Activated CD8-positive, alpha-beta memory T cell treated with anti-CD3 and anti-CD28 coated beads, Interleukin-2, amount 10 ng/mL, durations not matched to agents 7 days and 5 days (primary cell): ENCODE measurements at regions not wholly inside any gene's neighbourhood (a gene's known extent, or its start where the extent isn't known, plus 50 kb on each side); places are given as distances from the start of the nearest gene placed in this dataset.

Experiments used
- ATAC-seq: fragments of 150-1000 bp; cut with Tn5 transposase; one replicate; pipeline ENCODE4 v1.10.0; 2021; ENCODE audit warnings: moderate library complexity
- CTCF ChIA-PET: fragments of 350-600 bp; sonication (Branson Sonifier 250); formaldehyde crosslinking; loops from one replicate; lab custom pipeline; 2021; ENCODE audit warnings: antibody characterized with exemption; lab: Charles Lee
- DNase-seq: peaks from one replicate; pipeline ENCODE4 v3.0.0-alpha.2; 2020
- H3K27ac Mint-ChIP-seq: one replicate; pipeline ENCODE4 v1.8.0; 2021; ENCODE audit warnings: mild to moderate bottlenecking, mixed read lengths
- H3K27me3 Mint-ChIP-seq: one replicate; pipeline ENCODE4 v1.8.0; 2021; ENCODE audit warnings: mixed read lengths
- H3K36me3 Mint-ChIP-seq: one replicate; pipeline ENCODE4 v1.8.0; 2021; ENCODE audit warnings: mild to moderate bottlenecking, mixed read lengths
- H3K4me1 Mint-ChIP-seq: one replicate; pipeline ENCODE4 v1.8.0; 2021; ENCODE audit warnings: mixed read lengths
- H3K4me3 Mint-ChIP-seq: one replicate; pipeline ENCODE4 v1.8.0; 2021; ENCODE audit warnings: mild to moderate bottlenecking, moderate library complexity, mixed read lengths
- H3K9me3 Mint-ChIP-seq: one replicate; pipeline ENCODE4 v1.8.0; 2022; ENCODE audit warnings: low read depth, mixed read lengths

DNA sequence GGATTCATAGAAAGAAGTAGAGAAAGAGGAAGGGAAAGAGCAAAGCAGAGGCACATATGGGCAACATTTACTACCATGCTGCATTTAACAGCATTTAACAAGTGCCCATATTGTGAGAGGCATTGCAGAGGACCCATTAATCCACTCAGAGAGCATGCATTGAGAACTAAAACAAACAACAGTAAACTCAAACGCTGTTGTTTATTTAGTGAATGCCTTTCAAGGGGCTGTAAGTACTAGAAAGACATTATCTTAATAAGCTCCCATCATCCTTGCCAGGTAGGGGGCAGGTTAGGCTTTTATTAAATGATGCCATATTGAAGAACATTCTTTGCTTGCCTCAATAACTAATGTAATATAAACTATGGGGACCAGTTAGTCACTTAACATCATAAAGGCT is 254.3 kb upstream of the DAB1 start:
- H3K4me3 Mint-ChIP-seq = no peak overlapping the region
- no peak for DNase-seq
- H3K4me1 Mint-ChIP-seq = no peaks in the 10 kb centered on the region
- CTCF ChIA-PET = no interaction called here
- H3K27me3 Mint-ChIP-seq = no peaks in the 10 kb centered on the region
- H3K9me3 Mint-ChIP-seq = peaks cover 2% of the 10 kb centered on the region
- no peak for ATAC-seq
- H3K36me3 Mint-ChIP-seq = no peaks in the 10 kb centered on the region
- H3K27ac Mint-ChIP-seq = no peak overlapping the region

DNA sequence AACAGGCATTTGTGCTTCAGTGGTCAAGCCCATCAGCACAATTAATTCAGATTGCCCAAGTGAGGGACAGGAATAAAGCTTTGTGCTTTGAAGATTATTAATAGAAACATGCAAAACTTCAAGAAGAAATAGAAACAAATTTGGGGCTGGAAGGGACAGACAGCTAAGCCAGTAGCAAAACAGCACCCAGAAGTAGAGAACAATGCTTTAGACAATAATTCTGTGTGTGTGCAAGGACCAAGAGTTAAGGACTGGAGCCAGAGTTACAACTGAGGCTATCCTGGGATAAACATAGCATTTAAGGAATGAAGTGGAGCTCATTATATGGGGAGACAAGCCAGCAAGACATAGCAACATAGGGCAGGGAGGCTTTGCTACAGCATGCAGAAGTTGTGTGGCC is 251.9 kb upstream of the DAB1 start:
- peaks cover 2% of the 10 kb centered on the region for H3K9me3 Mint-ChIP-seq
- ATAC-seq (no peak), DNase-seq (no peak)
- no peak overlapping the region for H3K27ac Mint-ChIP-seq
- H3K4me1 Mint-ChIP-seq = no peaks in the 10 kb centered on the region
- H3K36me3 Mint-ChIP-seq = no peaks in the 10 kb centered on the region
- CTCF ChIA-PET = no interaction called here
- H3K27me3 Mint-ChIP-seq = no peaks in the 10 kb centered on the region
- no peak overlapping the region for H3K4me3 Mint-ChIP-seq

DNA sequence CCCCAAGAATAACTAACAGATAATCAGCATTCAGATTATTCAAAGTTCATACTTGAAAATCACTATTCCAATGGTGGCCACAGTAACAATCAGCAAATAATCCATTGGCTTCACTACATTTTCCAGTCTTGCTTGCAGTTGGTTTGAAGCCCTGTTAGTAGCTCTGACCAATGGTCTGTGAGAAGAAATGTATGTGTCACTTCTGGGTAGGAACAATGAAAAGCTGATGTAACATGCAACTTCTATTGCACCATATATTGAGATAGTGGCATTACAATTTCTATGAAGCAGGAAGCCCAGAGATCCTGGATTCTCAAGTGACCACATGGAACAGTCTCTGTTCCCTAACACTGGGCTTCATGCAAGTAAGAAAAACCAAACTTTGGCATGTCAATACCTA is 250.9 kb upstream of the DAB1 start:
- Mint-ChIP-seq H3K27me3 (no peaks in the 10 kb centered on the region), H3K4me1 (no peaks in the 10 kb centered on the region), H3K36me3 (no peaks in the 10 kb centered on the region), H3K27ac (no peak overlapping the region), H3K4me3 (no peak overlapping the region), H3K9me3 (peaks cover 2% of the 10 kb centered on the region)
- CTCF ChIA-PET = no interaction called here
- ATAC-seq (no peak), DNase-seq (no peak)

DNA sequence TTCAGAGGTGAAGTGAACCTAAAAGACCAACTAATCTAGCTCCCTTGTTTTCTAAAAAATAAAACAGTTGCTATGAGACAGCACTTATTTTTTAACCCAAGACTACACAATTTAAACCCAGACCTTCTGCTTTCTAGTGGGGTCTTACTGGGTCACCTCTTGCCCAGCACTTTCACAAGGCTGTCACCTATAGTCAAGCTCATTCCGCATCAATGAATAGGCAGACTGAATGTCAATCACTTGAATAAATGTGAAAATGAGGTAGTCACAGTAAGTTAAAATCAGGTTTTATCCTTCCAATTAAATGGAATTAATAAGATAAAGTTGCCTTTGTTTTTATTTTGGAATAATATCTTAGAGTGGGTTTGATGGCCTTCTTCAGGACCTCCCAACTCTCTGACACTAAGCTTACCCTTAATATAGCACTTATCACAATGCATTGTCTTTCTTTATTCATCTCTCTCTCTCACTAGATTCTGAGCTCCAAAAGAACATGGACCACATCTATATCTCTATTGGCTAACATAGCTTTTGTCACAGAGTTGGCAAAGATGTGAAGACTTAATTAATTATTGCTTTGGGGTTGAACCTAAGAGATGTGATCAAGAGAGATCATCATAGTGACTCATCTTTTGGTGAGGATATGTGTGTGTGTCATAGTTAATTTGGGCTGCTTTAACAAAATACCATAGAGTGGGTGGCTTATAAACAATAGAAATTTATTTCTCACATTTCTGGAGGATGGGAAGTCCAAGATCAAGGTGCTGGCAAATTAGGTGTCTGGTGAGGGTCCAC is 248.7 kb upstream of the DAB1 start:
- Mint-ChIP-seq H3K36me3 (no peaks in the 10 kb centered on the region), H3K4me1 (no peaks in the 10 kb centered on the region), H3K27ac (no peak overlapping the region), H3K9me3 (peaks cover 2% of the 10 kb centered on the region), H3K27me3 (no peaks in the 10 kb centered on the region), H3K4me3 (no peak overlapping the region)
- no peak for ATAC-seq
- no peak for DNase-seq
- CTCF ChIA-PET = no interaction called here

DNA sequence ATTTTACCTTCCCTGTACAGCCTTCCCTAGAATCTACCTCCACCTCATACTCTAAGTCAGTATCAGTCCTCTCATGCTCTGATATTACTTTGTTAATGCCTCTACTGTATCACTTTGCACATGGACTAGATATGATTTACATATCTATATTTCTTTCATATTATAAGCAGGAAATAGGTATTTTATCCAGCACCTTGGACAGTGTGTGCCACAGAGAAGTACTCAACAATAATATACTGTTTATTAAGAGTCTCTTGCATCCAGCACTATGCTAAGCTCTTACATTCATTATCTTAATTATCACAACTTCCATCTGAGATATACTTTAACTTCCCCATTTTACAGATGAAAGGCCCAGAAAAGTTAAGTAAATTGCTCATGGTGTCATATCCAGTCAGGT is 247.9 kb upstream of the DAB1 start:
- CTCF ChIA-PET = no interaction called here
- H3K27me3 Mint-ChIP-seq = no peaks in the 10 kb centered on the region
- H3K4me3 Mint-ChIP-seq = no peak overlapping the region
- H3K36me3 Mint-ChIP-seq = no peaks in the 10 kb centered on the region
- DNase-seq (no peak), ATAC-seq (no peak)
- H3K4me1 Mint-ChIP-seq = no peaks in the 10 kb centered on the region
- peaks cover 2% of the 10 kb centered on the region for H3K9me3 Mint-ChIP-seq
- no peak overlapping the region for H3K27ac Mint-ChIP-seq

DNA sequence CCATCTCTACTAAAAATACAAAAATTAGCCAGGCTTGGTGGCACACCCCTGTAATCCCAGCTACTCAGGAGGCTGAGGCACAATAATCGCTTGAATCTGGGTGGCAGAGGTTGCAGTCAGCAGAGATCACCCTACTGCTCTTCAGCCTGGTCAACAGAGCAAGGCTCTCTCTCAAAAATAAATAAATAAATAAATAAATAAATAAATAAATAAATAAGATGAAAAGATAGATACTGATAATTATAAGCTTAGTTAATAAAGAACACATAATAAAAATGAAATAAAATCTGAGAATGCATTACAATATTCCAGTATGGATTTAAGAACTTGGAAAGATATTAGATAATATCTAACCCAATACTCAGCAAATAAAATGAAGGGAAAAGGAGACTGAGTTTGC is 235.9 kb upstream of the DAB1 start:
- Mint-ChIP-seq H3K27ac (no peak overlapping the region), H3K36me3 (no peaks in the 10 kb centered on the region), H3K27me3 (no peaks in the 10 kb centered on the region), H3K9me3 (no peaks in the 10 kb centered on the region), H3K4me3 (no peak overlapping the region), H3K4me1 (no peaks in the 10 kb centered on the region)
- CTCF ChIA-PET = no interaction called here
- ATAC-seq = no peak
- no peak for DNase-seq

DNA sequence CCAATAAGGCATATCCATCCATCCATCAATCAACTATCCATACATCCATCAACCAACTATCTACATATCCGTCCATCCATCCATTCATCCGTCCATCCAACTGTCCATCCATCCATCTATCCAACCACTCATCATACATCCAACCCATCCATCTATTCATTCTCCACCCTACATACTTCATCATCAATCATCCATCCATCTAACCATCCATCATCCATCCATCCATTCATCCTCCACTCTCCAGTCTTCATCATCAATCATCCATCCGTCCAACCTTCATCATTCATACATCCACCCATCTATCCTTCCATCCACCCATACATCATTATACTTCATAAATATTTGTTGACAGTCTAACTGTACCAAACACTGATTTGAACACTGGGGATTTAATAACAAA is 231.3 kb upstream of the DAB1 start:
- DNase-seq = no peak
- CTCF ChIA-PET = no interaction called here

DNA sequence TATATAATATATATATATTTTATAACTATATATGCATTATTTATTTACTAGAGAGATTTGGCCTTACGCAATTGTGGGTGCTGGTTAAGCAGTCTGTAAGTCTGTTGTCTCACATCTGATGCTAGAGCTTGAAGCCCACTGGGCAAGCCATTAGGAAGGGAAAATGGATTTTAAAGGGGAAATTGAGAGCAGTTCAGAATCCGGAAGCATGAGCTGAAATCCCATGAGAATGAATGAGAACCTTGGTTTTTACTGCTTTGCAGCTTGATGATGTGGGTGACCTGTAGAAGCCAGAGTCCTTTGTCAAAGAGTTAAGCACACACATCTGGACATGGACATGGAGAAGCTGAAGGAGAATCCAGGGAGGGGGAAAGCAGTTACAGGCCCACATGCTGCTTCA is 220.8 kb upstream of the DAB1 start:
- DNase-seq (no peak), ATAC-seq (no peak)
- Mint-ChIP-seq H3K27me3 (no peaks in the 10 kb centered on the region), H3K9me3 (no peaks in the 10 kb centered on the region), H3K4me3 (no peak overlapping the region), H3K36me3 (no peaks in the 10 kb centered on the region), H3K4me1 (no peaks in the 10 kb centered on the region), H3K27ac (no peak overlapping the region)
- CTCF ChIA-PET = no interaction called here

More for the DNA sequence above, 231.3 kb upstream of the DAB1 start:
- Mint-ChIP-seq H3K27me3 (no peaks in the 10 kb centered on the region), H3K4me3 (no peak overlapping the region), H3K9me3 (no peaks in the 10 kb centered on the region), H3K27ac (no peak overlapping the region), H3K4me1 (no peaks in the 10 kb centered on the region), H3K36me3 (no peaks in the 10 kb centered on the region)
- ATAC-seq = no peak

DNA sequence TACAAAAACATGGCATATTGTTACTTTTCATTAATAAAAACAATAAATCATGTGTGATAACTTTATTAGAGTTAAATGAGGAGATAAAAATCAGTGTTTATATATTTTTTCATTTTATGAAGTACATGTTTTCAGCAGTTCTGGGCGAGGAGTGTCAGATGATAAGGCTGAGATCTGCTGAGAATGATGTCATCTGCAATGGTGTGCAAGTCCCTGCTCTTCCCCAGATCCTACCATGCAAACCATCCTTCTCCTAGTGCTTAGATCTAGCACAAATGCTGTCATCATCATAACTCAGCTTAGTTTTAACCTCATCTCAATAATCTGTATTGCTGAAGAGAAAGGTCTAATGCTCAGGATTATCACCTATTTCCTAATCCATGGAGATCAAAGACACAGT is 214.4 kb upstream of the DAB1 start:
- H3K9me3 Mint-ChIP-seq = no peaks in the 10 kb centered on the region
- H3K4me1 Mint-ChIP-seq = no peaks in the 10 kb centered on the region
- ATAC-seq = no peak
- no peaks in the 10 kb centered on the region for H3K36me3 Mint-ChIP-seq
- DNase-seq = no peak
- H3K27ac Mint-ChIP-seq = no peak overlapping the region
- CTCF ChIA-PET = no interaction called here
- H3K4me3 Mint-ChIP-seq = no peak overlapping the region
- H3K27me3 Mint-ChIP-seq = no peaks in the 10 kb centered on the region

DNA sequence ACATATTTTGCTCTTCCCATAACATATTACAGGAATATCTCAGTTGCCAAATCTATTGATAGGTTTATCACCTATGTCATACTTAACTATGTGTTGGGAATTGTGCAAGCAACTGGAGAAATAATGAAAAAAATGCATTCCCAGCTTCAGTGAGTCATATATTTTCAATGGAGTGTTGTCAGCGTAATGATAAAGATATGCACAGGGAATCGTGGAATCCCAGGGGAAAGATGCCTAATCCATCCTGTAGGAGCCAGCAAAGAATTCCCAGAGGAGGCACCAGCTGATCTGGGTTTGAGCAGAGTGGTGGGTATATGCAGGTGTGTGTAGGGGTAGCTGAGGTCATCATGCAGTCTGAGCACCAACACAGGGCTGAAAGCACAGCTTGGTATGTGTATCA is 213.3 kb upstream of the DAB1 start:
- Mint-ChIP-seq H3K27ac (no peak overlapping the region), H3K4me1 (no peaks in the 10 kb centered on the region), H3K36me3 (no peaks in the 10 kb centered on the region), H3K9me3 (no peaks in the 10 kb centered on the region), H3K27me3 (no peaks in the 10 kb centered on the region), H3K4me3 (no peak overlapping the region)
- ATAC-seq = no peak
- CTCF ChIA-PET = no interaction called here
- DNase-seq = no peak

DNA sequence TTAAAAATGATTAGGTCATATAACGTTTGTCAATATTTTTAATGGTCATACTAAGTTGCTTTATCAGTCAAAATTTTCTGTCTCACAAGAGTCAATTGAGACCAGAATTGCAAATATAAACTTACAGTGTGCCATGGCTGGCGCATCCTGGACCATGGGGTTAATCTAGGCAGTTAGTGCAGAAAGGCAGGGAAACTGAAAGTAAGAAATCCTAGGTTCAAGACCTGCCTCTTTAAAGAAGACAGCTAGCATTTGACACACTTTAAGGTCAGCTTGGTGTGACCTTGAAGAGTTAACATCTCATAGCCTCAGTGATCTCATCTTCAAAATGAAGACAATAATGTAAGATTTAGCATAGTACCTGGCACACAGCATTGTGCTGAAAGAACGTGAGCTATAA is 210.0 kb upstream of the DAB1 start:
- CTCF ChIA-PET = no interaction called here
- Mint-ChIP-seq H3K27me3 (no peaks in the 10 kb centered on the region), H3K4me3 (no peak overlapping the region), H3K36me3 (no peaks in the 10 kb centered on the region), H3K27ac (no peak overlapping the region), H3K9me3 (no peaks in the 10 kb centered on the region), H3K4me1 (no peaks in the 10 kb centered on the region)
- ATAC-seq (no peak), DNase-seq (no peak)

DNA sequence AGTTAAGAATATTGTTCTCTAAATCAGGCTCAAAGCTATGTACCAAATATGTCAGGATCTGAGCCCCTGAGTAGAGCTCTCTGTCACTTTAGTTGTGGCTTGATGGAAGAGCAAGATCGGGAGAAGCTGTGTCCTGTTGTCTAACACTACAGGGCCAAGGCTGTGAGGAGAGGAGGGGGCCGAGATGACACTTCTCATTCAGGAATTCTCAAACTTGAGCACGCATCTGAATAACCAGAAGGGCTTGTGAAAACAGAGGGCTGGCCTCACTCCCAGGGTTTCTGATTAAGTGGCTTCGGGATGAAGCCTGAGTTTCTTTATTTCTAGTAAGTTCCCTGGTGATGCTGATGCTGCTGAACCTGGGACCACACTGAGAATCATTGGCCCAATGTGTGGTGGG is 209.2 kb upstream of the DAB1 start:
- no peak overlapping the region for H3K27ac Mint-ChIP-seq
- no peak for DNase-seq
- H3K27me3 Mint-ChIP-seq = no peaks in the 10 kb centered on the region
- no peak overlapping the region for H3K4me3 Mint-ChIP-seq
- no peaks in the 10 kb centered on the region for H3K36me3 Mint-ChIP-seq
- H3K9me3 Mint-ChIP-seq = no peaks in the 10 kb centered on the region
- ATAC-seq = no peak
- CTCF ChIA-PET = no interaction called here
- H3K4me1 Mint-ChIP-seq = no peaks in the 10 kb centered on the region

DNA sequence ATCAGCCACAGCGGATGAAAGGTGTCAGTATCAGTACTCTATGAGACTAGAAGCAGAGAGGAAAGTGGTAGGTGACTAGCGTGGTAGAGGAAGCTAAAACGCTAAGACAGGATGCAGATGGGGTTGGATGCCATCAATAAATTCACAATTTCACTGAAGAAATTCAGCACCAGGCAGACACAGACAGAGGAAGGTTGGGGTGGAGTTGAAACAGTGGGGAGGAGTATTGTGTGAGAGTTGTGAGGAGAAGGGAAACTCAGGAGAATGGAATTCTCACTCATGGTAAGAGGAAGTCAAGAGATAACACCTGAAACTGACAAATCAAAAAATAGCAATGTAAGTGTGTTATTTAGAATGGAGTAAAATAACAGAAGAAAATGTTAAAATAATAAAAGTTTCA is 208.5 kb upstream of the DAB1 start:
- no peaks in the 10 kb centered on the region for H3K36me3 Mint-ChIP-seq
- no peaks in the 10 kb centered on the region for H3K27me3 Mint-ChIP-seq
- no peak overlapping the region for H3K4me3 Mint-ChIP-seq
- DNase-seq (no peak), ATAC-seq (no peak)
- no peaks in the 10 kb centered on the region for H3K9me3 Mint-ChIP-seq
- H3K4me1 Mint-ChIP-seq = no peaks in the 10 kb centered on the region
- CTCF ChIA-PET = no interaction called here
- no peak overlapping the region for H3K27ac Mint-ChIP-seq

DNA sequence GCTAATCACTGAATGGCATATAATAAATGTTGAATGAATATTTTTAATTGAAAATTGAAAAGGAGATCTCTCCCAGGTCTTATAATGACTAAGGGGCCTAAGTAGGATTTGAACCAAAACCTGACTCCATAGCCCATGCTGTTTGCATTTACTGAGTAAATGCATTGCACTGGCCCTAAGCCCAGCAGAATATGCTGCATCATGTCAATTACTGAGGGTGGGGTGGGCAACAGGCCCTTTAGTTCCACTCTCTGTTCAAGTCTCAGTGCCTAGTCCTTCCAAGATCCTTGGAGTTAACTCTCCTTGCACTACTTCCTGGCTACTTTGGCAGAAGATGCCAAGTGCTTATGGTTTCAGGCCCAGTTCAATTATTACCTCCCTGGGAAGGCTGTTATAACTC is 203.8 kb upstream of the DAB1 start:
- Mint-ChIP-seq H3K4me3 (no peak overlapping the region), H3K9me3 (no peaks in the 10 kb centered on the region), H3K36me3 (no peaks in the 10 kb centered on the region), H3K27me3 (no peaks in the 10 kb centered on the region), H3K4me1 (no peaks in the 10 kb centered on the region), H3K27ac (no peak overlapping the region)
- CTCF ChIA-PET = no interaction called here
- DNase-seq (no peak), ATAC-seq (no peak)
